HG02623 (cell line): ENCODE measurements at regions not wholly inside any gene's neighbourhood (a gene's known extent, or its start where the extent isn't known, plus 50 kb on each side); places are given as distances from the start of the nearest gene placed in this dataset.

Source experiments
- ATAC-seq: cut with Tn5 transposase; IDR thresholded peaks from one replicate; pipeline ENCODE4 v1.9.1; 2021; ENCODE audit warnings: moderate library complexity; ENCODE audit not compliant: unreplicated experiment

DNA sequence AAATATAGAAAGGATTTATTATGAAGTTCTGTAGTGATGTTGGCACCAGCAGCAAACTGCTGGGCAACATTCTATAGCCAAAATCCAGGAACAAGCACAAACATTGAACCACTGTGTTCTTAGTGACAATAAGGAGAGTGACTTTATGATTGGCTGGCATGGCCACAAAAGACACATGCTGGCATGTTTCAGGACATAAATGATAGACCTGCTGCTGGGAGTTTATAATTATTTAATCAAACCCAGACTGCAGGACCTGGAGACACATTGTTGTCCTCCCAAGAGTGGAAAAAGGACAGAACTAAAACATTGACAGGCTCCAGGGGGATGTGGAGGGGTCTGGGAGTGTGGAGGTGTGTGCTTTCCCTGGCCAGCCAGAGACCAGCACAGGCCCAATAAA, 255.3 kb upstream of the LRTM1 start:
- no peak for ATAC-seq

DNA sequence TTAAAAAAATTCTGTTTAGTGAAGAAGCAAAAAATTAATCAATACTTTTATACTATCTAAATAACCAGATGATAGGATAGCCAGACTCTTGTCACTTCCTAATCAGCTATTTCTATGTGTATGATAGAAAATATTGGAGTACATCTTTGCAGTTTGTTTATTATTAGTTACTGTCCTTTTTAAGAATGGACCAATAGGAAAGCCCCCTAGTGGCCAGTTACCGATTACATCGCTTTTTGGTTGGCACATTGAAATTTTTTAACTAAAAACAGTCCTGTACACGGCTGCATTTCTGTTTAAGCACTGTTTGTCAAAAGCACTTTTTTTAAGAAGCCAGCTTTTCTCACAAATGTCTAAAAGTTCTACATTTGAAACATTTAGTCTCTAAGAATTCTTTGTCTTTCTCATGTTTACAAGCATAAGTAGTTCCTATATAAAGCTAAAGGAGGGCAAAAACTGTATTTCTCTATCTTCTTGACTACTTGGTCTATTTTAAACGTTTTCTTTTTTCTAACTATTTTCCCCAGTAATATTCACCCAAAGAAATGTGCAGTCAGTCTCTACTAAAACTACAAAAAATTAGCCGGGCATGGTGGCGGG, 253.2 kb upstream of the LRTM1 start:
- ATAC-seq: no peak

DNA sequence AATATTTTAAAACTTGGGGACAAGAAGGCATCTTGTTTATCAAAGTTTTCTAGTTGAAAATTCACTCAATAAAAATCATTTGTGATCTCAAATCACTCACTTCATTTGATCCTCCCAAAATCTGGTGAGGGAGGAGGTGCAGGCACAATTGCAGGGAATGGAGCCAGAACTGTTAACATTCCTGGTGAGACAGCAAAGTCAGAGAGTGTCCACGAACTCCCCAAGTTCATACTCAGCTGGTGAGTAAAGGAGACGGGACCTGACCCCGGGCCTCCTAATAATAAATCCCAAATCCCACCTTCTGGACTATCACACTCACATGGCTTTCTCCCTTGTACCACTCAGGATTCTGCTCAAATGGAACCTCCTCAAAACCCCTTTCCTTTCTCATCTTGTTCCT, 252.3 kb upstream of the LRTM1 start:
- no peak for ATAC-seq

DNA sequence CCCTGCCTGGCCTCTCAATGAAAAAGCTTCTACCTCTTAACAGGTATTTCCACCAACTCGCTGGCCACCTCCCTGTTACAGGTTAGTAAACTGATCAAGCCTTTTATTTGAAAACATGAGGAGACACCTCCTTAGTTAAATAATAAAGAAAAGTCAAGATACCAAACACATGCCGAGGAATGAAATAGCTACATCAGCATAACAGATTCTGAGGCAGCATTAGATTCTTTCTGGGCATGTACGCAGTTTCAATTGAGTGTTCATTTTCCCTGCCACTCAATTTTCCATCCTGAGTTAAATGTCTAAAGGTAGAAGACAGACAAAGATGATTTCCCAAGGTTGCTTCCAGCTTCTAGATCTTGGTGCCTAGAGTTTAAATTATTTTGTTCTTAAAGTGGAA, 250.5 kb upstream of the LRTM1 start:
- ATAC-seq: no peak

DNA sequence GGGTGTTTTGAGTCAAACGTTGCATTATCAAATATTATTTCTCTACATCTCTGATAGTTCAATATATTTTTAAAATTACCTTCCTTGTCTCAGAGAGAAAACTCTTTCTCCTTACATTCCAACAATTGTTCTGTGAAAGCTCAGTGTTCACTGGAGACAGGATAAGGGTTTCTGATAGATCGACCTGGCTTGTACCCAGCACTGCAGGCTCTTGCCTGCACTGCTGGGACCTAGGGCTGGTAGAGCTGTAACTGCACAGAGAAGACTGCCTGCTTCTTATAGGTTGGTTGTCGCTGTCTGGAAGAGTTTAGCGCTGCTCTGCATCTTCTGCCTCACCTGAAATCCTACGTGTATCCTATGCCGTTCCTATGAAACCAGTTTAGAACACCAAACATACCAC, 249.9 kb upstream of the LRTM1 start:
- no peak for ATAC-seq

DNA sequence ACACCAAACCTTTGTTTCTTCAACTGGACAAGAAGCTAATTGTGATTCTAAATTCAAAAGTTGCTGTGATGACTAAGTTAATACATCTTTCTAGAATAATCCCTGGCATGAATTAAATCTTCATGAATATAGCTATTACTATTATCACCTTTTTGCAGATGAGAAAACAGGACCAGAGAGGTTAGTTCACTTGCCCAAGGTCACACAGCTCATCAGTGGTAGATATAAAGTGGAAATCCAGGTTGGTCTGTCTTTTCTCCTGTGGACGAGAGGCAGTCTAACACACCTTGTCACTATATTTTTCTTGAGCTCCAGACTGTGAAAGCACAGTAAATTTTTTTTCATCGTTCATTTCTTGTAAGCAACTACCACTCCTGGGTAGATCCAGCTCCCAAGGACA, 247.6 kb upstream of the LRTM1 start:
- ATAC-seq: no peak

DNA sequence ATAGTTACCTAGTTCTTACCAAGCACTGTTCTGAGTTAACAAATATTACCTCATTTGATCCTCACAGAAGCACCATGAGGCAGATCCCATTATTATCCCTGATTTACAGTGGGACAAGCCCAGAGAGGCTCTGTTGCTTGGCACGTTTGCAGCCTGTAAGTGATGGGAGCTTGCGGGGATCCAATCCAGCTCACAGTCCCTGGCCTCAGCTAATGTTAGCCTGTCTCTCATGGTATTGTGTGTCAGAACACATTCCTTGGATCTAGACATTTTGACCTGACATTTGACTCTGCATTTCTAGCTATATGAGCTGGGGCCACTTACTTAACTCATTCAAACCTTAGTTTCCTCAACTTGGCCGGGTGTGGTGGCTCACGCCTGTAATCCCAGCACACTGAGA, 246.9 kb upstream of the LRTM1 start:
- ATAC-seq: no peak

DNA sequence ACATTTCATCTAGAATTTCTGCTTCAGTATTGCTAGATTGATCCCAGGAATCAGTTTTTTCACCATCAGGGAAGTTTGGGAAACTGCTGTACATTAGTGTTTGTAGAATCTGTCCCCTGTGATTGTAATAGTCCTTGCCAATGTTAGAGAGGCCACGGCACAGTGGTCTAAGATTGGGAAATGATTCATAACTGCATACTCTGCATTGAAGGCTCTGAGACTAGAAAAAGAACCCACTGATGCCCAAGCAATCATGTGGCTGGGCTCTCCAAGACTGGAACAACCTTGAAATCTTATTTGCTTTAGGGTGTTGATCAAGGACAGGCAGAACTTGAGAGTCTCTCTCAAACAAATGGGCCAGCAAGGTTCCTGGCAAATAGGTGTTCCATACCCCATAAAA, 245.6 kb upstream of the LRTM1 start:
- ATAC-seq: no peak

DNA sequence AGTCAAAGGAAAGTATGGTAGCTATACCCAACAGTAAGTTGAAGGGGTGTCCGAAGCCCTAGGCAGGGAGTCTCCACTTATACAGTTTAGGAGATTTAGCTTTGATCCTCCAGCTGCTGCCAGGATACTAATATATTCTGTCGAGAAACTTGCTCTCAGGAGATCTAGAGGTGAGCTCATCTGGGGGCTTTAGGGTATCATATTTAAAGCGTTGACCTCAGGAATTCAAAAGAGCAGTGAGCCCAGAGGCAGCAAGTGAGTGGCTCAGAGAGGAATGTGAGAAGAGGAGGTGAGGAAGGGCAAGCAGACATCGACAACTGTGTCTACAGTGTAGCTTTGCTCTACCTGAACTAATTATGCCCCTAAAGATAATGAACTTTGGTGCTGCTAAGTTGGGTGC, 245.1 kb upstream of the LRTM1 start:
- no peak for ATAC-seq

DNA sequence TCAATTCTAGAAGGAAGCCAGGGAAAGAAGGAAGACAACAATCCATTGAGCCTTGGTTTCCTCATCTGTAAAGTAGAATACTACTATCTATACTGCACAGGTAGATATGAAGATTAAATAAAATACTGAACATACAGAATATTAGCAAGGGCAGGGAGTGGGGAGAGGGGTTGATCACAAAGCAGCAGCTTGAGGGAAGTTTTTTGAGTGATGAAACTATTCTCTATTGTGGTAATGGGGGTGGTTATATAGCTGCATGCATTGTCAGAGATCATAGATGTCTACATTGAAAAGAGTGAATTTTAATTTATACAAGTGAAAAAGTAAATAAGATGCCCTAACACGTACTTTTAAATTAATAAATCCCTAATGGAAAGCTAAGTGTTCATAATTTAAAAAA, 242.6 kb upstream of the LRTM1 start:
- no peak for ATAC-seq

DNA sequence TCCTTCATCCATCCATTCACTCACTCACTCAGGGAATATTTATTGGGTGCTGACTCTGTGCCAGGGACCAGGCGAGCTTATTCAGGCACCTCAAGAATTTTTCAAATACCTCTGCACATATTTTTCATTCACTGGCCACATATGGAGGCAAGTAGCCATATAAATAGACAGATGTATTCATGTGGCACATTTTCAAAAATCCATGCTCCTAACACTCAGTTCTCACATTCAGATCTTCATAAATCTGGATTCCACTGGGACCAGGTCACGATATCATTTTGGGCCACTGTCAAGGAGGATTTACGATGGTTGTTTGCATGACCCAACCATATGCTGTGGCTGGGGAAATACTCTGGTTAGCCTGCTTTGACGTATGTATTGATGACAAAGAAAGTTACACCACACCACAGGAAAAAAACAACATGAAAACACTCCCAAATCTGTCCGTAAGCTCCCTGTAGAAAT, 241.8 kb upstream of the LRTM1 start:
- ATAC-seq: no peak

DNA sequence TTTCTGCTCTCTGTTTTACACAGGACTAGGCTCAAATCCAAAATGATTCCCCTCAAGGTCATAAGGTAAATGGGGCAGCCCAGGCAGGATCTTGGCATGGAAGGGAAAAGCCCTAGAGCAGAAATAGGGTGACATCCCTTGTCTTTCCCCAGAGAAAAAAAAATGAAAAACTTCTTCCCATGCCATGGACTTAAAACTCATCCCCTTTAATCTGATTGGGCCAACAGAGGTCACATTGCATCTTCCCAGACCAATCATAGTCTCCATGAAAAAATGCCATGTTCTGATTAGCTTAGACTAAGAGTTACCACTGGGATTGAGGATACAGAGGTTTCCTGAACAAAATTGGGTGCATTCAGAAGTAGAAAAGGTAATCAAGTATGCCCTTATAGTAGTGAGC, 241.3 kb upstream of the LRTM1 start:
- ATAC-seq: no peak

DNA sequence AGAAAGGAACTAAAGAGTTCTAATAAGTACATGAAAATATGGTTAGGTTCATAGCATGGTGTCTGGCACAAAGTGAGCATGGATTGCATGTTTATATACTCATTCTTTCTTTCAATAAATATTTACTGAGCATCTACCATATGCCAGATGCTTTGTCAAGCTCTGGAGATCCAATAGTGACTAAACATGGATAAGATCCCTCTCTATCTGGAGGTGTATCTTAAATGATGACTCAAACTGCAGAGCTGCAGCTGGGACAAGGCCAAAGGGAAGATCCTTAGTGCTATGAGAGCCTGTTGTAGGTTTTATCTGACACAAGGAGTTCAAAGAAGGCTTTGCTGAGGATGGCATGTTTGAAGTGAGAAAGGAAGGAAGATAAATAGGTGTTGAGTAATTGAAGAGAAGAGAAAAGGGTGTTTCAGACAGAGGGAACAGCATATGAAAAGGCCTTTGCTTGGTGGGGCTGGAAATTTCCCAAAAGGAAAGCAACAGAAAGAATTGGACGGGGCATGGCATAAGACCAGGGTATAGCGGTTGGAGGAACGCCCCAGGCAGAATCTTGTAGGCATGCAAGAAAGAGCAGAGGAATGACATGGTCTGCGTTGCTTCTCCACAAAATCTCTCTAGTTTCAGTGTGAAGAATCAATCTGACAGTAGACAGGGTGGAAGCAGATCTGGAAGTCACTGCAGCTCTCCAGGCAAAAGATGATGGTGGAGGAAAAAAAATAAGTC, 239.9 kb upstream of the LRTM1 start:
- no peak for ATAC-seq

DNA sequence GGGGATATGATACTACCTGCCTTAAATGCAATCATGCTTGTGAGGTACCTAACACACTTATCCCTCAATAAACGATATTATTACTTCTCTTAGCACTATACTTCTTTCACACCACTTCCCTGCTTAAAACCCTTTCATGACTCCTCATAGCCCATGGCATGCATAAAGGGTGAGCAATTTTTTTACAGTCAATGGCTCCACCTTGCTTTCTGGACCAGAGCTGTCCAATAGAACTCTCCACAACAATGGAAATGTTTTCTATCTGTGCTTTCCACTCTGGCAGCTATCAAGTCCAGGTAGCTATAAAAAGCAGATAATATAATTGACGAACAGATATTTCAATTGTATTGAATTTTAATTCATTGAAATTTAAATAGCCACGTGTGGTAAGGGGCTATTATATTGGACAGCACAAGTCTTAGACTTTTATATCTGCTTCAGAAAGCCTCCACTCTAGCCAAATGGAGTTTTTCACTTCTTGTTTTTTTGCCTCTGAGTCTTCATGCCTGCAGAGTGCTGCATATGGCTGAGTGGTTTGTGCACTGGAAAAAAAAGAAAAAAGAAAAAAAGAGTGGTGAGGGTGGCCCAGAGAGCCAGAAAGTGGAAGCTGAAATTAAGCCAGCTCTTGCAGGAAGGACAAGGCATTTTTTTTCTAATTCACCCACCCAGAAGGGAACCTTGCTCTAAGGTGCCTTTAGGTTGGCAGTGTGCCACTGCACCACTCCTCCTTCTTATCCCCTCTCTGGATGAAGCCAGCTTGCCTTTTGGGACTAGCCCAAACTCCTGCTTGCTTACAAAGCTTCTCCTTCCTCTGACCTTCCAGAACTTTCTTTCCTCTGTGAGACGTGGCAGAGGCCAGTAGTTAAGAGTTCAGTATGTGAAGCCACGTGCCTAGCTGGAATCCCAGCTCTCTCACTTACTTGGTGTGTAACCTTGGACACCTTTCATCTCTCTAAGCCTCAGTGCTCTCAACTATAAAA, 239.0 kb upstream of the LRTM1 start:
- ATAC-seq: no peak

DNA sequence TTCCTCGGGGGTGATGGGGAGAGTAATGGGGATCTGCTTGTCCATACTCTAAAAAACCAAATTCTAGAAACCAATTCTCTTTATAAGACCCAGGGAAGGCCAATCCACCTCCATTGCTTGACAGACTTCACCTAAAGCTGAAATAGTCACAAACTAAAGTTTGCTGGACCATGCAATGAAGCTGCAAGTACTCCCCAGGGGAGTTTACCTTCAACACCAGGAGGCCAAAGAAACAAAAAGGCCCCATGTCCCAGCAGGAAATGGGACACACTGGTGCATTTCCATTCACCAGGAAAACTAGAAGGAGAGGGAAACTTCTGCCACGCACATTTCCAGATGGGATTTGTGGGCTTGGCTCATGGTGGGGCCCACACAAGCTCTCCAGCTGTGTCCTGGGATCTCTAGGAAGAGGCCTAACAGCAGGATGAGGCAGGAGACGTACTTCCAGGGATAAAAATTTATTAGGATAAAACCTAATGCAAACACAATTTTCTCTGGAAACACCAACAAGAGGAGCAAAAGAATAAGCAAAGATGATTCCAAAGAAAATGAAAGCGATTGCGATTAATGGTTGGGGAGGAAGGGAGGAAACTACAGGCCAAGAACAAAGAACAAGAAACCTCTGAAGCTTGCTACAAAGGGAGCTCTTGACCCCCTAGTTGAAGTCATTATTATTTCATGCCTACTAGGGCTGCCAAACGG, 238.0 kb upstream of the LRTM1 start:
- no peak for ATAC-seq

DNA sequence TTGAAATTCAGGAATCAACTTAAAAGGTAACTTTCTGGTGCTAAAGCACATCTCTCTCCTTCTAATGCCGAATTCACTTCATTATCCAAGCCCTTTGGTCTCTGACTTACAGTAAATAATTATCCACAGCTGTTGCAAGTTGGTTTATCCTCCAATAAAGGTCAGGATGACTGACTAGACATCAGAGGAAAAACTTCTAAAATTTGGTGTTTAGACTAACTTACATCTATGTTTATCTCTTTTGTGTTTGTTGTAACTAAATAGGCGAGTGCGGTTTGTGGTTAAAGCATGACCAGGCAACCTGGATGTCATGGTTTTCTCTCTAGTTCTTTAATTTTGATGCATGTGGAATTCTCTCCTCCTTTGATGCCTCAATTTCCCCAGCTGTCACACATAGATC, 237.4 kb upstream of the LRTM1 start:
- ATAC-seq: no peak

DNA sequence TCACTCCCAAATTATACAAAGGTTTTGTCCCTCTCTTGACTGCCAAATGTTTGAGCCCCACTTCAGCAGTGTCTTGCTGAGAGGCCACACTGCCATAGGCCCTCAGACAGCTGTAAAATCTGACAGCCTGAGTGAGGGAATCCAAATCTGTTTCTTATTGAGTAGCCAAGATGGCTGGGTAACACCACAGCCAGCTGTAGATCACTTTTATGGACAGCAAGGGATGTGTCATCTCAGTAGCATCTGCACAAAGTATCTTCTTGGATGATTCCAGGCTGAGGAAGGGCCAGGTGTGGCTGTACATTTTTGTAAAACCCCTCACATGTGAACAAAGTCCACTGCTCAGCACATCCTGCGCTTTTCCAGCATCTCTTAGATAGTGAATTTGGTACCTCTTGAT, 237.0 kb upstream of the LRTM1 start:
- no peak for ATAC-seq

DNA sequence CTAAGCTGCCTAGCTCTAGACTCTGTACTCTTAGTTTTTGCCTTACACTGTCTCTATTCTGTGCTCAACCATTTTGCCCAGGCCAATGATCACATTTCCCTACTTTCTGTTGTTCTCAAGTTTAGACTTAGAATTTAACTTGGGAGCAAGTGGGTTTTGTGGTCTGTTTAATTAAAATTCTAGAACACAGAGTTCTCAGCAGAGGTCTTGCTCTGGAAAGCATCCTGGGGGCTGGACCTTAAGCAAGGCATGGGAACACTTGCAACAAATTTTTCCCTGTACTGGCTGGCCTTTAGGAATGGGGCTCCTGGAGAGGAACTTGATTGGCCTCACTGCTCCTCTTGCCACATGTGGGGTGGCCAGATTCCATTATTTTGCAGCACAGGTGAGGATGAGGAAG, 236.3 kb upstream of the LRTM1 start:
- no peak for ATAC-seq

DNA sequence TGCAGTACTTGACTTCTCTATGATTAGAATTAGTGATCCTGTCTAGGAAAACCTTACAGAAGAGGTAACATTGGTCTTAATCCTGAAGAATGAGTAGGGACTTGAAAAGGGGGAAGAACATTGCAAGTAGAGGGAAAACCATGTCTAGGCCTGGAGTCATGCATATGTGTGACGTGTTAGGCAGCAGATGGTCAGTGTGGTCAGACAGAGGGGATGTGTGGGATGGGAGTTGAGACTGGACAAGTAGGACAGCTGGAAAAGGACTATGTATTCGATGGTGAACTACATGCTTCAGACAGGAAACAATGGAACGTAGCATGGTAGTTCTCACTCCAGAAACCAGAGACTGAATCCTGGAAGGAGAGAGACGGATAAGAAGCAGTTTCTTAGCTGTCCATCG, 235.6 kb upstream of the LRTM1 start:
- ATAC-seq: no peak

DNA sequence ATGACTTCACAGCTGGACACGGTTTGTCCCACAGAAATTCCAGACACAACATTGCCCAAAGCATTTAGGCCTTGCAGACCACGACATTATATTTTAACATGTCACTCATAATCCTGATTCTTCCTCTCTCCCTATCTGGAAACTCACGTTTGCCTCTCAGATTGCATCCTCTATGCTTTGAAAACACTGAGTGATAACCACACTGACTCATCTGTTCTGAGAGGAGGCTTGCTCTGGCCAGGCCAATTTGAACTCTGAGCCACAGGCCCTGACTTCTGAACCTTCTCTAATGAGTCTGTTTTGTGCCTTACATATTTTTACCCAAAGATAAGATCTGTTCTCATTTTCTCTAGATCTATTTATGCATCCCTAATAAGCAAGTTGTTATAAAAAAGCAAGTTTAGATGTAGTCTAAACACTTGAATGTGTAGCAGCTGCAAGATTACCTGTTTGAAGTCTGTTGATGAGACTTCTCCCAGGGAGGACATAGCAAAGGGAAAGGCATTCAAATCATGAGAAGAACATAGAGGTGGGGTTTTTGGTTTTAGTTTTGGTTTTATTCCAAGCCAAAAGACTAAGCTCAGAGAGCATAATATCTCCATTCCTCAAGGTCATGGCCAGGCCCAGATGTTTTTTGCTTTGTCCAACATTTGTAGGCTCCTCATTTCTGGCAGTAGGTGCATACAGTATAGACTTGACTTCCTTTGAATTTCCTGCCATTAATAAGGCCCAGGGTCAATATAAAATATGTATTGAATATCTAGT, 234.4 kb upstream of the LRTM1 start:
- no peak for ATAC-seq
